NCI-H1092 (cell line): ENCODE measurements at regions not wholly inside any gene's neighbourhood (a gene's known extent, or its start where the extent isn't known, plus 50 kb on each side); places are given as distances from the start of the nearest gene placed in this dataset.

Experiments
- DNase-seq: peaks from one replicate; lab custom pipeline; 2025; lab: John Stamatoyannopoulos, UW

- DNase-seq: no peak
Observed at GRCh38 chr16:79370736-79371135, 229.8 kb downstream of the MAF start.

- no peak for DNase-seq
Observed at GRCh38 chr16:79369796-79370195, 230.7 kb downstream of the MAF start.

- no peak for DNase-seq
Observed at GRCh38 chr16:79367822-79368221, 232.7 kb downstream of the MAF start.

DNA sequence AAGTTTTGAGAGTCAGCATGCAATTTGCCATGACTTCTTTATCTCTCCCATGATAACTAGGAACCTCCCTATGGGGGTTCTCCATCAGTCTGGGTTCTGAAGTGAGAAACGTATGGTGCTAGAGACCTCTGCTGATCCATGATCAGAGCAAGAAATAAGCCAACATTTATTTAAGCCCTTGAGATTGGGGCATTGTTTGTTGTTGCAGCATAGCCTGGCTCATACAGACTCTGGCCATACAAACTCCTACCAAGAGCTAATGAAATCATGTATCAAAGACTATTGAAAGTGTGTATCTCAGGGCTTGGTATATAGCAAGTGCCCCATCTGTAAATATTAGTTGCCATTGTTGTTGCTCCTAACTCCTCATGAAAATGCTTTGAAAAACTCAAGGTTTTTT lies 233.9 kb downstream of the MAF start:
- DNase-seq: no peak

GRCh38 chr16:79365702-79366101 lies 234.8 kb downstream of the MAF start:
- DNase-seq: no peak

GRCh38 chr16:79363484-79363883 lies 237.1 kb downstream of the MAF start:
- DNase-seq: no peak

- no peak for DNase-seq
Observed at GRCh38 chr16:79363035-79363434, 237.5 kb downstream of the MAF start.

DNA sequence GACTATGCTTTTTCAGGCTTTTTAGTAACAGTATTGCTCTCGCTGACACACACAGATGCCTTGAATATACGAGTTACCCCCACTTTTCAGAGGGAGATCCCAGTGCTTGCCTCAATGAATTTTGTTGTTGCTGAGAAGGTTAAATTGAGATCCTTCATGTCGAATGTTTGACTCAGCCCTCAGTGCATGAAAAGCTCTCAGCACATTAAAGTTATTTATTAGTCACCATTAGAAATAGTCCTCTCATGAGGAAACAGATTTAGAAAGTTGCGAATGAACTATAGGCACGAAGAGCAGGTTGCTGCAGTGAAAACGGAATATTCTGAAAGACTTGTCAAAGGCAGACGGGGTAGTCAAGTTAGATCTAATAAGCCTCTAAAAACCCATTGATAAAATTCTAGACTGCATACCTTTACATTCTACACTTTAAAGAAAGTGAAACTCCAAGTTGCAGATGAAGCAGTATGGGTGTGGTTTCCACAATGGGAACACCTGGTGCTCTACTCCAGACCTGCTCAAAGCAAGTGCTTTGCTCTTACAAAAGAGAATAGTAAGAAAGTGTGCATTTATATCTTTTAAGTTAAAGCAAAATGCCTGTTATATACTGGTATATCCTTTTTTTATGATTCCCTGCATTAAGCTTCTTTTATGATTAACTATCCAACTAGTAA lies 238.1 kb downstream of the MAF start:
- no peak for DNase-seq

DNA sequence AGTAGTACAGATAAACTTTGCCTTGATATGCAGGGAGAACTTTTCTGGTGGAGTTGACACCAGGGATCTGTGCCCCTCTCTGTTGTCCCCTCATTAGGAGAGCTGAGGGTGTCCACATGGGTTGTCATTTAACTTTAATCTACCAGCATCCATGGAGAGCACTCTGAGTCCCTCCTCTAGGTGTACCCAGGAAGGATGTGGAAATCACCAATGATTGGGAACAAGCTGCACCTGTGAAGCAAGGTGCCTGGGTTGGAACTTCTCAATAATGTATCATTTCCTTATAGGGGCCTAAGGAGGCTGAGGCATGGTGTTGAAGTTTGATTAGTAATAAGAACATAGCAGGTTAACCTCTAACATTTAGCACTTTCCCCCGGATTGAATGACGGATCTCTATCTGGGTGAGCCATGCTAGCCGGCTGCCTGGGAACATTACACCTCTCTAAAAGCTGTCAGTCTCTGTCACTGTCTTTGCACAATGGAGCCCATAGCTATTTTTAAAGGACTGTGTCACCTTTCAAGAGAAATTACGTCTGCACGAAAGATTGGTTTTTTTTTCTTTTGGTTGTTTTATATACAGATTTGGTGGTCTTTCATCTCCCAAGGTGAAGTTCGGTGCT lies 239.3 kb downstream of the MAF start:
- DNase-seq: no peak

DNA sequence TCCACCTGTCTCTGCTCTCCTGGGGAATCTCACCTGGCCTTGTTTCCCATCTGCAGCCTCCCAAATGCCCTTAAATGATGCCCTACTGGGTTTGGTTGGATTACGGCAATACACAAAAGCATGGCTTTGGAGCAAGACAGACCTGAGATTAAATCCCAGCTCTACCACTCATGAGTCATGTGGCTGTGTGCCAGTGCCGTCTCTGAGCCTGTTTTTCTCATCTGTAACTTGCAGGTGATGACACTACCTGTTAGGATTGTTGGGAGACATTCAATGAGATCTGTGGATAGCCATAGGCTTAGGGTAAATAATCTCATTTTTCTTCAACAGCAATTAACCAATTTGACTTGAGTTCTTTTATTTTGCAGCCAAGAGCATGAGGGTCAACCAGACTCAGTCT lies 240.3 kb downstream of the MAF start:
- DNase-seq: no peak

DNA sequence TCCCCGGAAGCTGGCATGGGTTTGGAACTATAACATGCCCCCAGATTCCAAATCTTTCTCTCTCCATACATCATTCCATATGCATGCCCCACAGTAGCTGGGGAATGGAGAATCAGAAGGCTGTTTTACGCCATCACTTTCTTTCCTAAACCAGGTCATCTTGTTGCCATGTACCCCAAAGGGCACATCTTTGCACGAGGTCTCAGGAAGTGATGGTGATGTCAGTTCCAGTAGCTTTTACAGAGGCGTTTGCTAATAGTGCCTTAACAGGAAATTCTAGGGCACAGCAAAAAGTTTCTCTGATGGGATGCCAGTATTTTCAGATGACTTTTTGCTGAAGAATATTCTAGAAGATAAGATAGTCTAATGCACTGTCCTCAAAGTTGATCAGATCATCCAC lies 241.5 kb downstream of the MAF start:
- no peak for DNase-seq

DNA sequence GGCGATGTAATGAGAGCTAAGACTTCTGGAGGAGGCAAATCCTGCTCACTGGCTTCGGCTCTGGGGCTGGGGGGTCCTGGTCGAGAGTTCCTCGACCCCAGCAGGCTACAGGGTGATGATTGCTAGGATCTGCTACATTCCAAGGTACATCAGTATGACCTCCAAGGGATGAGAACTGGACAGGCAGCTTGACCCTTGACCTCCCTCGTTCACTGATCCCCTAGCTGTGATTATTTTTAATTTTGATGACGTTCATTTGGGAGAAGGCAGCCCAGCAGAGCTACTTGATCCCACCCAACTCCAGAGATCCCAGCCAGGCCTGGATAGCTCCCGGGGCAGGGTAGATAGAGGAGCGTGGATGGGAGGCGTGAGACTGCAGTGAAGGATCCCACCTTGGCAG lies 242.3 kb downstream of the MAF start:
- no peak for DNase-seq

DNA sequence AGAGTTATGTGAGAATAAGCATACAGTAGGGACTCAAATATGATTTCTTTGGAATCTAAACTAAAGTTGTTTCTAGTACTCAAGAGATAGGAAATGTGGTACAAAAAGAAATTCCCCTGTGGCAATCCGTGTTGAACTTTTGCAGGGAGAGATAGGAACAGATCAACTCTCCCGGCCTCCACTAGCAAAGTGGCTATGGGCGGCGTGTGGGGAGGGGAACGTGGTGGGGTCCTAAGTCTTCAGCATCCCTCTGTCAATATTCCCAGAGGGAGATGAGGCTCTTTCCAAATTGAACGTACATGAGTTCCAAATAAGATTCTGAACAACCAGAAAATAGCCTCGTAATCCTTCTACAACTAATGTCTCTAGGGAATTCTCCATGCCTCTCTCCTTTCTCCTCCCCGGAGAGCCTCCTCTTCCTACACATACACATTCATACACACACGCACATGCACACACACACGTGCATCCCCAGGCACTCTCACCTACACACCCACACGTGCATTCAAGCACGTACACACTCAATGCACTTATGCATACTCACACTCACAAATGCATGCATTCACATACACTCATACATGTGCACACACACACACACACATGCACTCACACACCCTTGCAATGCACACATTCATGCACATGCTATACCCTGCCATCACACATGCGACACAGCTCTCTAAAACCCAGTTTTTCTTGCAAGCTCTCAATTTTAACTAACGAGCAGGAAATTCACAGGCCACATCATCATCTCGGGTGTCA lies 244.8 kb downstream of the MAF start:
- DNase-seq: no peak

DNA sequence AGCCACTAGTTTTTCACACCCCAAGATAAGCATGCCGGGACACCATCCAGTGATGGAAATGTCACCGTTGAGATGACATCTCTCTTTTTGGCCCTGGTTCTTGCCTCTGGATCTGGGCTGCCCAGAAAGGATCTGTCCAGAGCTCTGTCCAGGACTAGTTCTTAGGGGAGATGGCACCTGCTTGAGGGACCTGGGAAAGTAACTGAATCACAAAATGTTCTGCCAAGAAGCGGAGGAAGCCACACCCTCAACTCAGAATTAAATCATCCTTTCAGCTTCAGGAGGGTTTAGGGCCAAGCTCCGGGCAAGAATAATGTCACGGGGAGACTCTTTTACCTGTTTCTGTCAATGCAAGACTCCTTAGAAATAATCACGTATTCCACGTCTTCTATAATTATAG lies 248.6 kb downstream of the MAF start:
- no peak for DNase-seq

GRCh38 chr16:79349803-79350202 lies 250.7 kb downstream of the MAF start:
- DNase-seq: no peak

- DNase-seq: no peak
Observed at GRCh38 chr16:79348521-79349306, 251.8 kb downstream of the MAF start.

DNA sequence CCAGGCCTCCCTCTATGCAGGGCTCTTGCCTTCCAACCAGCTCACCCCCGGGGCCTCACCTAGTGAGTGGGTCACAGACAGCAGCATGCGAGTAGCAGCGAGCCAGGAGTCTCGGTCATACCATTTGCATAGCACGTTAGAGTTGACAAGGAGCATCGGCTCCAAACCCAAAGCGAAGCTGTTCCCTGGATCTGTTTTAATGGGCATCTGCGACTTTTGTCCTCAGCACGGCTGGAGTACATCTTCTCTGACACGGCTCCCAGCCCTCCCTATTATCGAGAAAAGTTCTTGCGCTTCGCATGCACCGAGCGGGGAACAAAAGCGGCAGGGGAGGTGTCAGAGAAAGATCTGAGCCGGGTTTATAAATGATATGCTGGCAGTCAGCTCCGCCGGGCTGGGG lies 253.3 kb downstream of the MAF start:
- no peak for DNase-seq

- no peak for DNase-seq
Observed at GRCh38 chr16:79339863-79340262, 260.7 kb downstream of the MAF start.

- no peak for DNase-seq
Observed at GRCh38 chr16:79337906-79338305, 262.6 kb downstream of the MAF start.

DNA sequence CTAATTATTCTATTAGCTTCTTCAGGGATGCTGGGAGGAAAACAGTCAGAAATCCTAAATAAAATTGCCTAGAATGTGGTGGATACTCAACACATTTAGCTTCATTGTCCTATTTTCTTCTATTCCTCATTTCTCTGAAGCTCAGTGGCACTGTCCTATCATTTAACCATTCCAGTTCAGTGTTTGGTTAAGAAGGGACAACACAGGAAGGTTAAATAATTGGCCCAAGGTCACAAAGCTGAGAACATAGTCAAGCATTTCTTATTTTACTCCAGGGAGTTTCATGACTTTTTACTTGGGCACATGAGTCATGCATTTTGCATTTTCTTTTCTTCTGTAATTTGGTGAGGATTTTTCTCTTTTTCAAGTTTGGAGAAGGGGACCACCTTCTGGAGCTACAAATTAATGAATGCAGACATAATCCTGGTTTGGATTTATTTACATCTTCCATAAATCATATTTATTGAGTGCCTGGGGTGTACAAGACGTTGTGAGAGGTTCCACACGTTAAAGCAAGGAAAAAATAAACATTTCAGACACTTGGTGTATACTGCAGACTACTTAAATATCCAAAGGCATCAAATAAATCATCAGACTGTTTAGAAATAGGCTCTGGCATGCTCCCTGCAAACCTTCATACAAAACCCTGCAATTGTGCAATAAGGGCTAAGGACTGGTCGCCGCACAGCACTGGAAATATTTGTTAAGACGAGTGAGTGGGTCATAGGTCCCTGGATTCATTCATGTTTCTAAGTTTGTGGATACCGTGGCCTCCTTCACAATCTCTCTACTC lies 263.9 kb downstream of the MAF start:
- DNase-seq: no peak

- no peak for DNase-seq
Observed at GRCh38 chr16:79334127-79334526, 266.4 kb downstream of the MAF start.

DNA sequence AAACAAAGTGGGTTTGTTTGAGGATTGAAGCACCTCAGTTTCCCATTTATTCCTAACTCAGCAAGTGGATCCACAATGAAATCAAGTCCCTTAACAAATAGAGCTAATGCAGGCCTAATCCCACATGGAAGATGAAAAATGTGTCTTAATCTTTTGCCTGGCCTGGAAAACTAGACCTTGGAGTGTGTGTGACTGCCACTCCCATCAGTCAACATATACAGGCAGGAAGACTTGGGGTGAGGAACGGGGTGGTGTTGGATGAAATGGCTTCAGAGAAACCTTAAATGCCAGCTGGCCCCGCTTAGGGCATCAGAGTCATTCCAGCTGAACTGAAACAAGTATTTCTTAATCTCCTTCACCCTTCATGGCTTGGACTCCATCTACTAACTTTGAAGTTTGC lies 269.5 kb downstream of the MAF start:
- no peak for DNase-seq
